ENCODE measurements at regions not wholly inside any gene's neighbourhood (a gene's known extent, or its start where the extent isn't known, plus 50 kb on each side); places are given as distances from the start of the nearest gene placed in this dataset.

- WGBS, 3 donors, result 95 to 97% (median 96%) methylated on average over 6 of the region's 6 CpGs
- Histone ChIP-seq H3K4me1 (no peaks in the 10 kb centered on the region), H3K36me3 (ENCODE audit: insufficient read depth in 1 of 2, low read depth in 1 of 2) (no peaks in the 10 kb centered on the region), H3K27ac (no peak overlapping the region), H3K4me3 (no peak overlapping the region), H3K27me3 (ENCODE audit: insufficient read depth in 3 of 3, low read length in 2 of 3) (no peaks in the 10 kb centered on the region), H3K9me3 (no peaks in the 10 kb centered on the region)
- no peak for ATAC-seq
- intact Hi-C loops (cut with DNase I), result no loop called here
- DNase-seq, result no peak
- no peak for TF ChIP-seq CTCF (IDR thresholded peaks at IDR 0.05)
These were observed 144.4 kb upstream of the TET2 start for GRCh38 chr4:105002278-105002677.

- ATAC-seq, result no peak
- intact Hi-C loops (cut with DNase I), result no loop called here
- Histone ChIP-seq H3K36me3 (ENCODE audit: insufficient read depth in 1 of 2, low read depth in 1 of 2) (no peaks in the 10 kb centered on the region), H3K27me3 (ENCODE audit: insufficient read depth in 3 of 3, low read length in 2 of 3) (no peaks in the 10 kb centered on the region), H3K4me3 (no peak overlapping the region), H3K4me1 (no peaks in the 10 kb centered on the region), H3K9me3 (no peaks in the 10 kb centered on the region), H3K27ac (no peak overlapping the region)
- no peak for DNase-seq
- no peak for TF ChIP-seq CTCF (IDR thresholded peaks at IDR 0.05)
These were observed 132.4 kb upstream of the TET2 start for GRCh38 chr4:105014234-105014633.

- H3K27ac ChIP-seq, result no peak overlapping the region
- WGBS, 3 donors, result 67 to 79% (median 79%) methylated on average over 4 of the region's 4 CpGs
- H3K4me3 ChIP-seq, result no peak overlapping the region
- H3K27me3 ChIP-seq (ENCODE audit: insufficient read depth in 3 of 3, low read length in 2 of 3), result no peaks in the 10 kb centered on the region
- ATAC-seq (no peak), DNase-seq (no peak)
- no peak for TF ChIP-seq CTCF (IDR thresholded peaks at IDR 0.05)
- intact Hi-C loops (cut with DNase I), result no loop called here
- no peaks in the 10 kb centered on the region for H3K36me3 ChIP-seq (ENCODE audit: insufficient read depth in 1 of 2, low read depth in 1 of 2)
- no peaks in the 10 kb centered on the region for H3K9me3 ChIP-seq
- no peaks in the 10 kb centered on the region for H3K4me1 ChIP-seq
These were observed 132.0 kb upstream of the TET2 start for GRCh38 chr4:105014635-105015034.

- DNase-seq, result no peak
- no peak for TF ChIP-seq CTCF (IDR thresholded peaks at IDR 0.05)
- Histone ChIP-seq H3K9me3 (no peaks in the 10 kb centered on the region), H3K27me3 (ENCODE audit: insufficient read depth in 3 of 3, low read length in 2 of 3) (no peaks in the 10 kb centered on the region), H3K36me3 (ENCODE audit: insufficient read depth in 1 of 2, low read depth in 1 of 2) (no peaks in the 10 kb centered on the region), H3K4me3 (no peak overlapping the region), H3K27ac (no peak overlapping the region), H3K4me1 (no peaks in the 10 kb centered on the region)
- 77 to 93% (median 92%) methylated on average over 3 of the region's 3 CpGs for WGBS, 3 donors
- ATAC-seq, result no peak
- intact Hi-C loops (cut with DNase I), result no loop called here
These were observed 130.9 kb upstream of the TET2 start for GRCh38 chr4:105015750-105016149.

DNA sequence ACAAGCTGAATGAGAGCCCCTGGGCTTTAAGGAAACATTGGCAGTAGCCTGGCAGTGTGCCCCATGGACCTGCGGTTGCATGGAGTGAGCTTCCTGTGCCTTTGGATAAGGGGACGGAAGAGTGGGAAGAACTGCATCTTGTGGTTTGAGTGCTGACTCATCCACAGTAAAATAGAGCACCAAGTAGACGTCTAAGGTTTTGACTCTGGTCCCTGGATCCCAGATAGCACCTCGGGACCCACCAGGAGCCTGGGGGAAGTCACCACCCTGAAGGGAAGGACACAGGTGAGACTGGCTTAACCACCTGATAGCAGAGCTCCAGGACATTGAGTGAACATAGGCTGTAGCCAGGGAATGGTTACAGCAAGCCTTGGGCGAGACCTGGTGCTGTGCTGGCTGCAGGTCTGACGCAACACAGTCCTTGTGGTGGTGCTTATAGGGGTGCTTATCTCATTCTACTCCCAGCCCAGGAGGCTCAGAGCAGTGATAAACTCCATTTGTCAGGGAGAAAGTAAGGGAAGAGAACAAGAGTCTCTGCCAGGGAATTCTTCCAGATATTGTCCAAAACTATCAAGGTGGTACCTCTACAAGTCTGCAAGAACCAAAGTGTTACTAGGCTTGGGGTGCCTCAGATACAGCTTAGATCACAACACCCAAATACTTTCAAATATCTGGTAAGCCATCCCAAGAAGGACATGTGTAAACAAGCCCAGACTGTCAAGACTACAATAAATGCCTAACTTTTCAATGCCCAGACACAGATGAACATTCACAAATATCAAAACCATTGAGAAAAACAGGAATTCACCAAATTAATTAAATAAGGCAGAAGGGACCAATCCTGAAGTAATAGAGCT, 123.6 kb upstream of the TET2 start:
- DNase-seq (no peak), ATAC-seq (no peak)
- Histone ChIP-seq H3K4me1 (no peaks in the 10 kb centered on the region), H3K36me3 (ENCODE audit: insufficient read depth in 1 of 2, low read depth in 1 of 2) (no peaks in the 10 kb centered on the region), H3K27ac (no peak overlapping the region), H3K9me3 (no peaks in the 10 kb centered on the region), H3K27me3 (ENCODE audit: insufficient read depth in 3 of 3, low read length in 2 of 3) (no peaks in the 10 kb centered on the region), H3K4me3 (no peak overlapping the region)
- no peak for TF ChIP-seq CTCF (IDR thresholded peaks at IDR 0.05)
- WGBS, 3 donors, result 80 to 81% (median 81%) methylated on average over 6 of the region's 6 CpGs
- intact Hi-C loops (cut with DNase I), result no loop called here

Data from psoas muscle (tissue), 7 donors.